ENCODE measurements at regions not wholly inside any gene's neighbourhood (a gene's known extent, or its start where the extent isn't known, plus 50 kb on each side); places are given as distances from the start of the nearest gene placed in this dataset.

- TF ChIP-seq CTCF (conservative IDR thresholded peaks at IDR 0.05; ENCODE audit: low read length) (no peak), EZH2phosphoT487 (IDR thresholded peaks at IDR 0.05; ENCODE audit: borderline replicate concordance) (no peak)
Measured at GRCh38 chrX:104310657-104311254, 56.0 kb upstream of the ESX1 start.
